Smooth muscle cell (in vitro differentiated cells): ENCODE measurements at regions not wholly inside any gene's neighbourhood (a gene's known extent, or its start where the extent isn't known, plus 50 kb on each side); places are given as distances from the start of the nearest gene placed in this dataset.

ENCODE experiments used
- DNase-seq: peaks from one replicate; lab custom pipeline; 2025; ENCODE audit not compliant: unreplicated experiment; lab: John Stamatoyannopoulos, UW
- H2AFZ ChIP-seq: fragments of 200-600 bp; sonication (generic); 2 replicates; pipeline ENCODE4 v1.6.0; 2016; ENCODE audit warnings: antibody characterized with exemption, low read depth, mild to moderate bottlenecking
- H3F3A ChIP-seq: fragments of 200-600 bp; sonication (generic); 2 replicates; pipeline ENCODE4 v1.6.0; 2017; ENCODE audit warnings: antibody characterized with exemption, low read depth
- H3K27ac ChIP-seq: fragments of 200-600 bp; sonication (generic); 2 replicates; pipeline ENCODE4 v1.5.1; 2016; ENCODE audit warnings: low read depth, mild to moderate bottlenecking
- H3K27me3 ChIP-seq: fragments of 200-600 bp; sonication (generic); 2 replicates; pipeline ENCODE4 v1.6.1; 2016; ENCODE audit warnings: low read depth, mild to moderate bottlenecking
- H3K36me3 ChIP-seq: fragments of 200-600 bp; sonication (generic); 2 replicates; pipeline ENCODE4 v1.5.1; 2016; ENCODE audit warnings: low read depth
- H3K4me1 ChIP-seq: fragments of 200-600 bp; sonication (generic); 2 replicates; pipeline ENCODE4 v1.5.1; 2016; ENCODE audit warnings: low read depth
- H3K4me2 ChIP-seq: fragments of 200-600 bp; sonication (generic); 2 replicates; pipeline ENCODE4 v1.6.0; 2016; ENCODE audit warnings: mild to moderate bottlenecking
- H3K4me3 ChIP-seq: fragments of 200-600 bp; sonication (generic); 2 replicates; pipeline ENCODE4 v1.5.1; 2016; ENCODE audit warnings: mild to moderate bottlenecking
- H3K79me2 ChIP-seq: fragments of 200-600 bp; sonication (generic); 2 replicates; pipeline ENCODE4 v1.6.0; 2016; ENCODE audit warnings: low read depth, mild to moderate bottlenecking
- H3K9ac ChIP-seq: fragments of 200-600 bp; sonication (generic); 2 replicates; pipeline ENCODE4 v1.6.0; 2016; ENCODE audit warnings: low read depth
- H3K9me3 ChIP-seq: fragments of 200-600 bp; sonication (generic); replicated peaks from 2 replicates; pipeline ENCODE4 v1.5.1; 2016; ENCODE audit warnings: low read depth
- H4K20me1 ChIP-seq: fragments of 200-600 bp; sonication (generic); 2 replicates; pipeline ENCODE4 v1.6.0; 2016; ENCODE audit warnings: low read depth
- WGBS: methylation state at CpG from one replicate; pipeline ENCODE4 v1.1.7; 2016; ENCODE audit warnings: low lambda C conversion rate; 5-methylcytosine and 5-hydroxymethylcytosine counted together
- TF ChIP-seq, protein P1 (sequence below): fragments of 200-600 bp; sonication (generic); IDR thresholded peaks from 2 replicates; pipeline ENCODE4 v1.5.1; 2017; ENCODE audit warnings: borderline replicate concordance, mild to moderate bottlenecking, antibody characterized with exemption; ENCODE audit not compliant: insufficient read depth, poor library complexity, severe bottlenecking

- TF ChIP-seq, protein P1, sequence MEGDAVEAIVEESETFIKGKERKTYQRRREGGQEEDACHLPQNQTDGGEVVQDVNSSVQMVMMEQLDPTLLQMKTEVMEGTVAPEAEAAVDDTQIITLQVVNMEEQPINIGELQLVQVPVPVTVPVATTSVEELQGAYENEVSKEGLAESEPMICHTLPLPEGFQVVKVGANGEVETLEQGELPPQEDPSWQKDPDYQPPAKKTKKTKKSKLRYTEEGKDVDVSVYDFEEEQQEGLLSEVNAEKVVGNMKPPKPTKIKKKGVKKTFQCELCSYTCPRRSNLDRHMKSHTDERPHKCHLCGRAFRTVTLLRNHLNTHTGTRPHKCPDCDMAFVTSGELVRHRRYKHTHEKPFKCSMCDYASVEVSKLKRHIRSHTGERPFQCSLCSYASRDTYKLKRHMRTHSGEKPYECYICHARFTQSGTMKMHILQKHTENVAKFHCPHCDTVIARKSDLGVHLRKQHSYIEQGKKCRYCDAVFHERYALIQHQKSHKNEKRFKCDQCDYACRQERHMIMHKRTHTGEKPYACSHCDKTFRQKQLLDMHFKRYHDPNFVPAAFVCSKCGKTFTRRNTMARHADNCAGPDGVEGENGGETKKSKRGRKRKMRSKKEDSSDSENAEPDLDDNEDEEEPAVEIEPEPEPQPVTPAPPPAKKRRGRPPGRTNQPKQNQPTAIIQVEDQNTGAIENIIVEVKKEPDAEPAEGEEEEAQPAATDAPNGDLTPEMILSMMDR, result peak; percentile 25
- Histone ChIP-seq H3K9ac (no peak overlapping the region), H3K27ac (no peak overlapping the region), H3K4me2 (no peak overlapping the region), H2AFZ (no peak overlapping the region), H3K79me2 (no peaks in the 10 kb centered on the region), H3K9me3 (no peaks in the 10 kb centered on the region), H3K4me1 (peaks cover 7% of the 10 kb centered on the region), H3K27me3 (no peaks in the 10 kb centered on the region), H3K36me3 (no peaks in the 10 kb centered on the region), H3F3A (no peaks in the 10 kb centered on the region), H4K20me1 (no peaks in the 10 kb centered on the region), H3K4me3 (no peak overlapping the region)
- no peak for DNase-seq
- 59% methylated on average over 8 of the region's 8 CpGs for WGBS
These were observed 54.5 kb upstream of the FST start for GRCh38 chr5:53425687-53426511.

GRCh38 chr5:53426512-53426830 lies 54.0 kb upstream of the FST start:
- H3K79me2 ChIP-seq, result no peaks in the 10 kb centered on the region
- WGBS, result 58% methylated on average over 2 of the region's 2 CpGs
- H4K20me1 ChIP-seq, result no peaks in the 10 kb centered on the region
- H3K4me2 ChIP-seq, result no peak overlapping the region
- TF ChIP-seq, protein P1, result no peak
- DNase-seq, result no peak
- peaks cover 7% of the 10 kb centered on the region for H3K4me1 ChIP-seq
- no peaks in the 10 kb centered on the region for H3K9me3 ChIP-seq
- no peaks in the 10 kb centered on the region for H3F3A ChIP-seq
- H3K27ac ChIP-seq, result no peak overlapping the region
- no peak overlapping the region for H3K9ac ChIP-seq
- no peaks in the 10 kb centered on the region for H3K27me3 ChIP-seq
- no peaks in the 10 kb centered on the region for H3K36me3 ChIP-seq
- H2AFZ ChIP-seq, result no peak overlapping the region
- H3K4me3 ChIP-seq, result no peak overlapping the region

GRCh38 chr5:53426878-53427277 lies 53.6 kb upstream of the FST start:
- no peaks in the 10 kb centered on the region for H3K36me3 ChIP-seq
- no peak overlapping the region for H3K4me2 ChIP-seq
- H3K27me3 ChIP-seq, result no peaks in the 10 kb centered on the region
- TF ChIP-seq, protein P1, result no peak
- no peaks in the 10 kb centered on the region for H4K20me1 ChIP-seq
- H3K4me1 ChIP-seq, result peaks cover 7% of the 10 kb centered on the region
- no peak overlapping the region for H3K27ac ChIP-seq
- H3K4me3 ChIP-seq, result no peak overlapping the region
- no peak overlapping the region for H3K9ac ChIP-seq
- H3K79me2 ChIP-seq, result no peaks in the 10 kb centered on the region
- 77% methylated on average over 2 of the region's 2 CpGs for WGBS
- no peaks in the 10 kb centered on the region for H3F3A ChIP-seq
- DNase-seq, result no peak
- H3K9me3 ChIP-seq, result no peaks in the 10 kb centered on the region
- no peak overlapping the region for H2AFZ ChIP-seq

- Histone ChIP-seq H3K9me3 (no peaks in the 10 kb centered on the region), H2AFZ (peak overlapping the region; percentile 14), H3K4me1 (peaks cover 7% of the 10 kb centered on the region), H3K9ac (no peak overlapping the region), H3K4me3 (no peak overlapping the region), H4K20me1 (no peaks in the 10 kb centered on the region), H3K27me3 (no peaks in the 10 kb centered on the region), H3F3A (no peaks in the 10 kb centered on the region), H3K36me3 (no peaks in the 10 kb centered on the region), H3K27ac (no peak overlapping the region), H3K4me2 (no peak overlapping the region), H3K79me2 (no peaks in the 10 kb centered on the region)
- TF ChIP-seq, protein P1, result no peak
- DNase-seq, result no peak
These were observed 52.5 kb upstream of the FST start for GRCh38 chr5:53427965-53428364.
